HEK293 (cell line): ENCODE measurements at regions not wholly inside any gene's neighbourhood (a gene's known extent, or its start where the extent isn't known, plus 50 kb on each side); places are given as distances from the start of the nearest gene placed in this dataset.
A peak's percentile ranks its signal among the peaks of the same experiment; 100 is the strongest.

ENCODE experiments used
- CTCF ChIA-PET: fragments of 350-600 bp; formaldehyde crosslinking; extraction: SDS; loops from one replicate; lab custom pipeline; 2021; ENCODE audit warnings: antibody characterized with exemption; lab: Yijun Ruan, JAX
- POLR2A ChIA-PET: fragments of 300-600 bp; formaldehyde crosslinking; extraction: SDS; loops from one replicate; lab custom pipeline; 2020; ENCODE audit warnings: antibody characterized with exemption, inconsistent platforms; lab: Yijun Ruan, JAX
- H3K27ac ChIP-seq: fragments of 200-500 bp; sonication (Bioruptor generic); 2 replicates; pipeline ENCODE4 v1.5.1; 2014; ENCODE audit warnings: low read depth, low read length, control low read depth, inconsistent platforms; ENCODE audit errors: extremely low read depth
- H3K36me3 ChIP-seq, 2 experiments: fragments of 200-500 bp in 1 of 2; sonication (Bioruptor generic) in 1 of 2; 1 replicate in 1 of 2; 2 replicates in 1 of 2; pipeline ENCODE4 v1.5.1; 2014 to 2017; ENCODE audit warnings: inconsistent platforms in 2 of 2, low read length in 2 of 2; ENCODE audit not compliant: control insufficient read depth in 2 of 2, insufficient read depth in 1 of 2
- H3K4me1 ChIP-seq: fragments of 200-500 bp; sonication (Bioruptor generic); 2 replicates; pipeline ENCODE4 v1.5.1; 2014; ENCODE audit warnings: mild to moderate bottlenecking, low read length, inconsistent platforms; ENCODE audit not compliant: control insufficient read depth, insufficient read depth
- H3K4me3 ChIP-seq: 2 replicates; pipeline ENCODE4 v1.5.1; 2011; ENCODE audit warnings: low read depth, mild to moderate bottlenecking, control low read depth, low read length, moderate library complexity
- H3K9me3 ChIP-seq: fragments of 200-500 bp; sonication (Bioruptor generic); 2 replicates; pipeline ENCODE4 v1.5.1; 2014; ENCODE audit warnings: low read depth, low read length, inconsistent platforms; ENCODE audit not compliant: control insufficient read depth, insufficient read depth
- ATF2 ChIP-seq: fragments of 450-650 bp; formaldehyde crosslinking; IDR thresholded peaks from 2 replicates; pipeline ENCODE4 v1.5.1; 2016; ENCODE audit warnings: missing biosample characterization, missing genetic modification characterization, low read depth
- CTCF ChIP-seq: fragments of 450-650 bp; formaldehyde crosslinking; IDR thresholded peaks from 2 replicates; pipeline ENCODE4 v1.5.1; 2016; ENCODE audit warnings: missing biosample characterization, missing genetic modification characterization
- EGR2 ChIP-seq: fragments of 450-650 bp; formaldehyde crosslinking; IDR thresholded peaks from 2 replicates; pipeline ENCODE4 v1.5.1; 2016; ENCODE audit warnings: low read depth, missing biosample characterization, missing genetic modification characterization
- MEIS1 ChIP-seq: sonication (generic); formaldehyde crosslinking; IDR thresholded peaks from 2 replicates; pipeline ENCODE4 v1.8.1; 2022; ENCODE audit warnings: missing genetic modification reagents, mild to moderate bottlenecking, borderline replicate concordance
- PRDM6 ChIP-seq: fragments of 450-650 bp; formaldehyde crosslinking; IDR thresholded peaks from 2 replicates; pipeline ENCODE4 v1.5.1; 2017; ENCODE audit warnings: missing biosample characterization, missing genetic modification characterization
- SP3 ChIP-seq: fragments of 450-650 bp; formaldehyde crosslinking; IDR thresholded peaks from 2 replicates; pipeline ENCODE4 v1.5.1; 2016; ENCODE audit warnings: missing biosample characterization, missing genetic modification characterization
- ZBTB11 ChIP-seq: fragments of 450-650 bp; formaldehyde crosslinking; conservative IDR thresholded peaks from 2 replicates; pipeline ENCODE4 v1.5.1; 2016; ENCODE audit warnings: low read depth, missing biosample characterization, missing genetic modification characterization
- ZFHX2 ChIP-seq: fragments of 450-650 bp; formaldehyde crosslinking; conservative IDR thresholded peaks from 2 replicates; pipeline ENCODE4 v1.5.1; 2016; ENCODE audit warnings: missing biosample characterization, missing genetic modification characterization
- ZNF155 ChIP-seq: fragments of 450-650 bp; formaldehyde crosslinking; IDR thresholded peaks from 2 replicates; pipeline ENCODE4 v1.5.1; 2016; ENCODE audit warnings: missing biosample characterization, missing genetic modification characterization
- ZNF175 ChIP-seq: fragments of 450-650 bp; formaldehyde crosslinking; IDR thresholded peaks from 2 replicates; pipeline ENCODE4 v1.5.1; 2016; ENCODE audit warnings: missing biosample characterization, missing genetic modification characterization
- ZNF292 ChIP-seq: fragments of 450-650 bp; formaldehyde crosslinking; IDR thresholded peaks from 2 replicates; pipeline ENCODE4 v1.5.1; 2016; ENCODE audit warnings: low read depth, missing biosample characterization, missing genetic modification characterization, borderline replicate concordance
- ZNF398 ChIP-seq: fragments of 450-650 bp; formaldehyde crosslinking; IDR thresholded peaks from 2 replicates; pipeline ENCODE4 v1.5.1; 2017; ENCODE audit warnings: missing biosample characterization, missing genetic modification characterization
- ZNF518A ChIP-seq: fragments of 450-650 bp; formaldehyde crosslinking; conservative IDR thresholded peaks from 2 replicates; pipeline ENCODE4 v1.5.1; 2016; ENCODE audit warnings: low read depth, missing biosample characterization, missing genetic modification characterization
- ZNF571 ChIP-seq: fragments of 450-650 bp; formaldehyde crosslinking; IDR thresholded peaks from 2 replicates; pipeline ENCODE4 v1.5.0; 2017; ENCODE audit warnings: missing biosample characterization, missing genetic modification characterization
- ZNF610 ChIP-seq: fragments of 450-650 bp; formaldehyde crosslinking; IDR thresholded peaks from 2 replicates; pipeline ENCODE4 v1.5.1; 2016; ENCODE audit warnings: missing biosample characterization, missing genetic modification characterization, borderline replicate concordance
- ZNF626 ChIP-seq: fragments of 450-650 bp; sonication (Bioruptor Pico); formaldehyde crosslinking; IDR thresholded peaks from 2 replicates; pipeline ENCODE4 v1.5.1; 2018; ENCODE audit warnings: missing biosample characterization, missing genetic modification characterization, inconsistent platforms
- ZNF843 ChIP-seq: fragments of 450-650 bp; formaldehyde crosslinking; IDR thresholded peaks from 2 replicates; pipeline ENCODE4 v1.5.1; 2016; ENCODE audit warnings: missing biosample characterization, missing genetic modification characterization
- ZSCAN30 ChIP-seq: fragments of 450-650 bp; IDR thresholded peaks from 2 replicates; pipeline ENCODE4 v1.5.1; 2018; ENCODE audit warnings: missing biosample characterization, mild to moderate bottlenecking, missing genetic modification characterization, moderate library complexity

GRCh38 chr10:33930079-33930478, 595.6 kb upstream of the NRP1 start (continued):
- TF ChIP-seq ZNF518A (no peak), MEIS1 (CRISPR knock-in tag) (no peak), SP3 (tag by site-specific recombination) (no peak), ZNF571 (tag by site-specific recombination) (no peak), ZNF626 (no peak), PRDM6 (tag by site-specific recombination) (no peak), EGR2 (tag by site-specific recombination) (no peak), ZNF610 (no peak), ZNF292 (no peak), ZNF398 (tag by site-specific recombination) (no peak), ZNF843 (no peak), ZNF175 (no peak)

GRCh38 chr10:33927347-33927746, 592.9 kb upstream of the NRP1 start:
- Histone ChIP-seq H3K36me3 (no peaks in the 10 kb centered on the region), H3K4me1 (no peaks in the 10 kb centered on the region), H3K27ac (no peak overlapping the region), H3K9me3 (no peaks in the 10 kb centered on the region), H3K4me3 (no peak overlapping the region)
- ChIA-PET CTCF (interaction anchor here (0.6 kb wide), 1 partner anchor 328 kb away, joined by 3 read pairs; no protein-coding TSS in a partner anchor), POLR2A (no interaction called here)
- no peak for TF ChIP-seq ZNF155
- TF ChIP-seq ZSCAN30 (tag by site-specific recombination), result no peak
- no peak for TF ChIP-seq ATF2 (tag by site-specific recombination)
- TF ChIP-seq EGR2 (tag by site-specific recombination), result 0 out of 2 replicates have a peak, but pooled peaks have one; percentile 22
- TF ChIP-seq ZBTB11 (tag by site-specific recombination), result no peak
- TF ChIP-seq CTCF (tag by site-specific recombination), result no peak
- peak; percentile 66 for TF ChIP-seq ZFHX2 (tag by site-specific recombination)
